ENCODE measurements at regions not wholly inside any gene's neighbourhood (a gene's known extent, or its start where the extent isn't known, plus 50 kb on each side); places are given as distances from the start of the nearest gene placed in this dataset.
A peak's percentile ranks its signal among the peaks of the same experiment; 100 is the strongest.

- DNase-seq (ENCODE audit: low read depth), result no peak
Observed at GRCh38 chrX:10811111-10811510, 190.7 kb upstream of the MID1 start.

GRCh38 chrX:10813761-10814160, 193.4 kb upstream of the MID1 start:
- no peak for DNase-seq (ENCODE audit: low read depth)

GRCh38 chrX:10818651-10819050, 198.3 kb upstream of the MID1 start:
- DNase-seq (ENCODE audit: low read depth), result no peak

GRCh38 chrX:10819973-10820372, 199.6 kb upstream of the MID1 start:
- DNase-seq (ENCODE audit: low read depth), result no peak

- DNase-seq (ENCODE audit: low read depth), result no peak
Observed at GRCh38 chrX:10821293-10821692, 200.9 kb upstream of the MID1 start.

- DNase-seq (ENCODE audit: low read depth), result no peak
Observed at GRCh38 chrX:10828036-10828435, 207.7 kb upstream of the MID1 start.

- DNase-seq (ENCODE audit: low read depth), result no peak
Observed at GRCh38 chrX:10828640-10829039, 208.3 kb upstream of the MID1 start.

- no peak for DNase-seq (ENCODE audit: low read depth)
Observed at GRCh38 chrX:10831716-10832502, 211.5 kb upstream of the MID1 start.

- DNase-seq (ENCODE audit: low read depth), result no peak
Observed at GRCh38 chrX:10833299-10834169, 213.1 kb upstream of the MID1 start.

- DNase-seq (ENCODE audit: low read depth), result no peak
Observed at GRCh38 chrX:10841579-10841978, 221.2 kb upstream of the MID1 start.

GRCh38 chrX:10842646-10843045, 222.3 kb upstream of the MID1 start:
- no peak for DNase-seq (ENCODE audit: low read depth)

GRCh38 chrX:10847333-10847732, 226.9 kb upstream of the MID1 start:
- no peak for DNase-seq (ENCODE audit: low read depth)

- DNase-seq (ENCODE audit: low read depth), result no peak
Observed at GRCh38 chrX:10851809-10852208, 231.4 kb upstream of the MID1 start.

GRCh38 chrX:10854594-10854993, 234.2 kb upstream of the MID1 start:
- no peak for DNase-seq (ENCODE audit: low read depth)

GRCh38 chrX:10855845-10856244, 235.5 kb upstream of the MID1 start:
- DNase-seq (ENCODE audit: low read depth), result no peak

GRCh38 chrX:10856797-10857196, 236.4 kb upstream of the MID1 start:
- no peak for DNase-seq (ENCODE audit: low read depth)

GRCh38 chrX:10859353-10859752, 239.0 kb upstream of the MID1 start:
- peak; percentile 0 for DNase-seq (ENCODE audit: low read depth)

GRCh38 chrX:10875995-10876394, 235.1 kb upstream of the HCCS start:
- DNase-seq (ENCODE audit: low read depth), result no peak

- no peak for DNase-seq (ENCODE audit: low read depth)
Observed at GRCh38 chrX:10882484-10882883, 228.6 kb upstream of the HCCS start.

GRCh38 chrX:10884246-10884645, 226.9 kb upstream of the HCCS start:
- no peak for DNase-seq (ENCODE audit: low read depth)

GRCh38 chrX:10892621-10893225, 218.4 kb upstream of the HCCS start:
- DNase-seq (ENCODE audit: low read depth), result no peak

- no peak for DNase-seq (ENCODE audit: low read depth)
Observed at GRCh38 chrX:10893366-10893765, 217.8 kb upstream of the HCCS start.
